Inferior parietal cortex (tissue), 1 donor: ENCODE measurements at regions not wholly inside any gene's neighbourhood (a gene's known extent, or its start where the extent isn't known, plus 50 kb on each side); places are given as distances from the start of the nearest gene placed in this dataset.

ENCODE experiments used
- DNase-seq: peaks from one replicate; pipeline ENCODE4 v3.0.0-alpha.2; 2016; ENCODE audit errors: extremely low spot score

DNA sequence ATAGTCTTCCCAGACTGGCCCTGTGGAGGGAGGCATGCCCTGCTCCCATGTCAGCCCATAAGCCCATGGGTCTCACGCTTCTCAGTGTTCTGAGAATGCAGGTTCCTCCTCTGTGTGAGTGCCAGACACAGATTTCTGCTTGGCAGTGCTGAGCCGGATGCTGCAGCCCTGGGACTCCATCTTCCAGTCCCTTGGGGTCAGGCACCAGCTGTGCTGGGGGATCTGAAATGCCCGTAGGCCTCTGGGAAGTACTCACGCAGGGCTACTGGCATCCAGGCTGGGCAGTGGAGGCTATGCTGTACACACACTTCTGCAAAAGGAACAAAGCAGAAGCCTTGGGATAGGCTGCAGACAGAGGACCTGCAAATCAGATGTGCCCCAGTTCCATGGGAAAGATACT lies 1944.6 kb downstream of the EFNA5 start:
- no peak for DNase-seq

DNA sequence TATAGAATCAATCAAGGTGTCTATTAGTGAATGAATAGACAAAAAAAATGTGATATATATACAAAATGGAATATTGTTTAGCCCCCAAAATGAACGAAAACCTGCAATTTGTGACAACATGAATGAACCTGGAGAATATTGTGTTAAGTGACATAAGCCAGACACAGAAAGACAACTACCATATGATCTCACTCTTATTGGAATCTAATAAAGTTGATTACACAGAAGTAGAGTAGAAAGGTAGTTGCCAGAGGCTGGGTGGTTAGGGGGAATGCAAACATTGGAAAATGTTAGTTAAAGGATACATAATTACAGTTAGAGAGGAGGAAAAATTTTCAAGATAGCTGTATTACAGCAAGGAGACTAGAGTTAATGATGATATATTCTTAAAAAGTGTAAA lies 1962.3 kb downstream of the EFNA5 start:
- DNase-seq = no peak

DNA sequence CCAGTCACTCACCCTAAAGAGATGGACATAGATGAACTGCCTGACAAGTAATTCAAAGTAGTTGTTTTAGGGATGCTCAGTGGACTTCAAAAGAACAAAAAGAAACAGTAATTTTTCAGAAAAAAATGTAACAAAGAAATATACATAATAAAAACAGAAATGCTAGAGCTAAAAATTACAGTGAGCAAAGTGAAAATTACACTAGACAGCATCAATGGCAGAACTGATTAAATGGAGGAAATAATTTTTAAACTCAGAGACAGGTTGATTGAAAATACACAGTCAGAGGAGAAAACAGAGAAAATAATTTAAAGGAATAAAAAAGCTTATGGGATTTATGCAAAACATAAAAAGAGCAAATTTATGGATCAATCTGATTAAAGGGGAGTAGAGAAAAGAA lies 1968.4 kb downstream of the EFNA5 start:
- DNase-seq = no peak

DNA sequence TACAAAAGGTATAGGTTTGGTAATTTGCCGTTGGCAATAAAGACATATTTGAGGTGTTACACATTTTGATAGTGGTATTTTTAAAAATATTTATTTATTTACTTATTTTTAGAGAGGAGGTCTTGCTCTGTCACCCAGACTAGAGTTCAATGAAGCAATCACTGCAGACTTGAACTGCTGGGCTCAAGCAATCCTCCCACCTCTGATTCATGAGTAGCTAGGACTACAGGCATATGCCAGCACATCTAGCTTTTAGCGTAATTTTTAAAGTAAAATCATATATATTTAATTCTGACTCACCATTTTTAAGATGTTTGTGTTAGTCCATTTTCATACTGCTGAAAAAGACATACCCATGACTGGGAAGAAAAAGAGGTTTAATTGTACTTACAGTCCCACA lies 1974.3 kb downstream of the EFNA5 start:
- no peak for DNase-seq

DNA sequence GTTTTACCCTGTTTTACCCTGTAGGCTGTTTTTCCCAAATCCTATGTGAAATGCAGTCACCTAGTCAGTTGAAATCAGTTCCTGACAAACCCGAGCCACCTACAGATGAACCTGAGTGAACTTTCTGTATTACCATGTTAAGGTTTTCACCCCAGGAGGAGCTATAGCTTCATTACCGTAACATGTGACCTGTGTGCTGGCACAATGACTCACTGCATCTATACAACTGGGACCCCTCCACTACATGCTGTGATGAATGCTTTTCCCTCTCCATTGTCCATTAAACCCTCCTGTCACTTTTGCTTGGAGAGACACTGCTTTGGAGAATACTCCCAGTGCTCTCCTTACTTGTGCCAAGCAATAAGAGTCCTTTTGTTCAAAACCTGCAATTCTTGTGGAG lies 1974.8 kb downstream of the EFNA5 start:
- no peak for DNase-seq

DNA sequence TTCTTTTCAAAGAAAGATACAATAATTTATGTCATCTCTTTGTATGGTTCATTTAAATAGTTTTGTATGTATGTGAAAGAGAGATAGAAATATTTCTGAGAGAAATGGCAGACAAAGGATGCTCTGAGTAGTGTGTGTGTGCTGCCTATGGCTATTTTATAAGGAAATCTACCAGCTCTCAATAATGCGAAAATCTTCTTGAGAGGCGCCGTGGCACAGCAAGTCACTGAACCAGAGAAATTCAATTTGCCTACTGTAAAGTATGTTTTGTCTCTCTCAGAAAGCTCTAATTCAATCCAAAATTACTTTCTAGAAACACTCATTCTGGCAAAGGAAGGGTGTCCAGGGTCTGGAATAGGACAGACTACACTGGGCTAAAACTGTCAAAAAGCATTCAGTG lies 1981.1 kb downstream of the EFNA5 start:
- no peak for DNase-seq

DNA sequence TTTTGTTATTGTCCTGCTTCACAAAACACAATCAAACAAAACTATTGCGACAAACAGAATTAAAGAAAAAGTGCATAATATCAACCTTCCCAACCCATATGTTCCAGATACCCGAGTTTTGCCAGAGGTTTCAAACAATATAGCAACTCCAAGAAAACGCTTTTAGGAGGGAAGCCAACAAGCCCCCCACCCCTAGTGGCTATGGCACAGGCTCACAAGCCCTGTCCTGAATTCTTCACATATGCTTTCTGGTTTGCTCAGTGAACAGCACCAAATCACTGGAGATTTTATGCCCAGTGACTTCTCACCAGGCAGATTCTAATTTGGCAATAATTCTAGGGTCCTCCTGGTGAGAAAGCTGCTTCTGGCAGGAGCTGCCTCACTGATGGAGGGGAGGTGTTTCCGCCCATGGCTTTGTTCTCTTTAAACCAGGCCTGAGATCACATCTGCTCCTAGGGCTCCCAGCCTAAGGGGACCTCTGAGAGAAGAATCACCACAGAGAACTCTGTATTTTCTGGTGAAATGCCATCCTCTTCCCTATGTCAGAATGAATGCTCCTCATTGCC lies 1982.4 kb downstream of the EFNA5 start:
- no peak for DNase-seq

DNA sequence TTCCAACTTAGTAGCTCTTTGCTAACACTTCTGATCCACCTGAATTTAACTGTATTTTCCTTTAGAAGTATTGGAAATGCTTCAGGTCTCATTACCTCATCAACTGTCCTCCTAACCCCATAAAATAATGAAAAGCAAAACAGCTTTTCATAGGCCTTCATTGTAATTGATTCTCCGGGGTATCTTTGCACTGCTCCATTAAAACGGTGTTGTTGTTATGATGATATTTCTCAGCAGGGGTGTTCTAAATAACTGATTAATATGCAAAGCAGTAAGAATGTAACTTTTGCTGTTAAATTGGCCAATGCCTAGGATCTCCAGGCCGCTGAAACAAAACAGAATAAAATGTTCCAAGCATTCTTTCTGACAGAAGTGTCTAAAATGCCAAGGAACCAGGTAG lies 1983.2 kb downstream of the EFNA5 start:
- no peak for DNase-seq

DNA sequence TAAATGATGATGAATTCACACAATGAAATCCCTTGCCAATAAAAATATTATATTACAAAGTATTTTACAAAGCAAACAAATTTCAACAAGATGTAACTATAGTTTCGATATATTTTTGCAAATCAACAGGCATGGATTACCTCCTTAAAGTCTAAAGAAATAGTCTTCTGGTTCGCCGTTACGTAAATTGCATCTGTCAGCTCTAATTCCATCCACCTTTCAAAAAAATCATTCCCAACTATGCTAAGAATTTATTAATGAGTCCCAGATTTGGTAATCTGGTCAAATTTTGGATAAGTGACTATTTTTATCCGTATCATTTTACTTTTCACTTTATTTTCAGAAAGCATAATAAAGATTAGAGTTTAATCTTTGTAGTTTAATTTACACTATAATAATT lies 1984.9 kb downstream of the EFNA5 start:
- no peak for DNase-seq

DNA sequence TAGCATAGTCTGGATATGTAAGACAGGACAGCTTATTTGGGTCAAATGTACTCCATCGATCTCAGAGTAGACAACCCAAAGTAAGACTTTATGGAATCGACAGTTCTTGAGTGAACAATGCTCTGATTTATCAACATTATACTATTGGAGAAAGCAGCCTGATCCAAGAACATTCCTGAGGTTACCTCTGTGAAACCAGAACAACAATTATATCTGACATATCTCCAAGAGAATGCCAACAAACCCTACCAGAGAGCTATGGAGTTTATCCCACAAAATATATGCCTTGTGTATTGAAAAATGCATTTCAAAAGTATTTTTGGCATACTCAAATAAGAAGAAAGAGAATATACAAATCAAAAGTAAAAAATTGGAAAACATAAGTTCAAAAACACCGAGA lies 1985.9 kb downstream of the EFNA5 start:
- DNase-seq = no peak

DNA sequence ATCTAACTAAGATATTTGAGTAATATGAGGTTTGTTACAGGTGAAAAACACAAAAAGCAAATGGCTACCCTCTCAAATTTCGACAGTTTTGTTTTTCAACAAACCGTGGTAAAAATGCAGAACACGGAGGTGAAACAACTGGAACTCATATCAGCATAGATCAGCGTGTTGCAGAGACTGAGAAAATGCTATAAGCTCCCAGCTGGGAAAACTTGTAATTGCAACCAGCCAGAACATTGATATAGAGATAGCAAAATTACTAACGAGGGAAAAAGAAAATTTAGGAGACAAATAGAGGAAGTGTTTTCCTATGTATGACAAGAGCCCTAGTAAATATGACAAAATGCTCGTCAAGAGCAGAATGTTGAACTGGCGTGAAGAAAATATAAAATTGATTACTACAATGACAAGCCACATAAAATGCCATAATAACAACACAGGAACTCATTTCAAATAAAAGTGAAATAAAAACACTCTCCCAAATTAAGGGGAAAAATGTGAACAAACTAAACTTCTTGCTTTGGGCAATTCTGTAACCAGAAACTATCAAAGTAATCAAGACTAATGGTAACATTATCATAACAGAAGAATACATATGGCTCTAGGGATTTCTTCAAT lies 1989.8 kb downstream of the EFNA5 start:
- DNase-seq = no peak

DNA sequence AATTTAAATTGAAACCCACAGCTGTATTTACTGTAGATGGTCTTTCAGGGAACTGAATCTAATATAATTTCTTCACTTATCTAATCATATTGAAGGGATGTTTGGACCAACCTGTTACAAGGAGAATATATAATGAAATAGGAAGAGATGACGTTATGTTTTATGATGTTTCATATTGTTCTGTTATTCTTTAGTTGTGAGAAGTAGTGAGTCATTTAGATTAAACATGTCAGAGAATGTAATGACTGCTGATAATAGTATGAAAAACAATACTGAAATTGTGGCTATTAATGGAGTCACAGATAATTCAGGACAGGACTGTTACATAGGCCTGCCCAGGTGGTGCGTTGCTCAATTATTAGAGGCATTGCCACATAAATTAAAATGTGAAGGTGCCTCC lies 1993.4 kb downstream of the EFNA5 start:
- DNase-seq = no peak

DNA sequence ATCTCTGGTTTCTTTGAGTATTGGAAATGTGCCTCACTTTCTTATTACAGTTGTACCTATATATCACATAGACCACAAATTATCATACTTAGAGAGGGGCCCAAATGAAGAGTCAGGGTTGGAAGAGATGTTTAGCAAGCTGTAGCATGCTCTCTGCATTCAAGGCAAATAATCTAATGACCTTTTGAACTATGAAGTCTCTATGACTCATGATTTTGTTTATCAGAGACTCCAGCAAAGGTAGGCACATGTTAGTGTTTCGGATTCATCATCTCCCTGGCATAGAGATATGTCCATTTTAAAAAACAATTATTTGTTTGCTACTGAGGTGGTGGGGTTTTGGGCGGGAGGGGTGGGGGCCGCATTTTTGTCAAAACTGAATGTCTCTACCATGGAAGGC lies 2000.1 kb downstream of the EFNA5 start:
- DNase-seq = no peak

DNA sequence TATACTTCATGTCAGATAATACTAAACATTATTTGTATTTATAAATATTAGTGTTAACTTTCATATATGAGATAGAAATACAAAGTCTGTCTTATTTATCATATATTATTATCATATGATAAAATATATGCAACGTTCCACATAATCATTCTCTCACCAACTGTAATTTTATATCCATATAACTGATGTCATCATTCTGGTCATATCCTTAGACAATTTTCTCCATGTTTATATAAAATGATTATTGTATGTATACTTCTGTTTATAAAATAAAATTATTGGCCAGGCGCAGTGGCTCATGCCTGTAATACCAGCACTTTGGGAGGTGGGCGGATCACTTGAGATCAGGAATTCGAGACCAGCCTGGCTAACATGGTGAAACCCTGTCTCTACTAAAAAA lies 2007.1 kb downstream of the EFNA5 start:
- no peak for DNase-seq

DNA sequence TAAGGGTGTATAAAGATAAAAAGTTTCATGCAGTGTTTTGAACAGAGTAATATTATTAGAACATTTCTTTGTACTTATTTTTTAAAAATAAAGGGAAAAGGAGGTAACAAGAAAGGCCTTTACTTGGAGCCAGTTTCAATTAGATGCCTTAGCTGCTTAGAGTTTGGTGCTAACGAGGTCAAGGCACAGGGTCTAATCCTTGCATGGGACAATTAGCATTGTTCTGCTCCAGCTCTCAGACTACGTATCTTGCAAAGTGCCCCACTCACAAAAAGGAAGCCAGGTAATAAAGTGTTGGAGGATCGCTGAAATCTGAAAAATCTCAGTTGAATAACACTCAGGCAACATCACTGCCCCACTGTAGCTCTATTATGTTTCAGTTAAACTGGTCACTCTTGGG lies 2011.3 kb downstream of the EFNA5 start:
- DNase-seq = no peak

DNA sequence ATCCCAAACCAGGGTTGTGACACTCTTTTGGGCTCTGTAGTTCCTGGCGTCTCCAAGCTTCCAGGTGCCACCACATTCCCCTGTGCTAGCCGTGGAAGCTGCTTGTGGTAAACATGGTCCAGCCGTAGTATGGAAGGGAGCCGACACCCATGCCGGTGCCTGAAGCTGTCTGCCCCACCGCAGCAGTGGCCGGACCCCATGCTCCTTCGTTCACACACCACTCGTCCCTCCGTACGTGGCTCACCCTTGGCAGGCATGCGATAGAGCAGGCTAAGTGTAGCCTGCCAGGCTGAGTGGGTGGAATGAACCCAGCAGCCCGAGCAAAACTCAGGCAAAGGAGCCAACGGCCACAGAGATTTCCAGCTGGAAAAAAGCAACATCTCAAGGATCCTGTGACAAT lies 2030.4 kb downstream of the EFNA5 start:
- DNase-seq = no peak

DNA sequence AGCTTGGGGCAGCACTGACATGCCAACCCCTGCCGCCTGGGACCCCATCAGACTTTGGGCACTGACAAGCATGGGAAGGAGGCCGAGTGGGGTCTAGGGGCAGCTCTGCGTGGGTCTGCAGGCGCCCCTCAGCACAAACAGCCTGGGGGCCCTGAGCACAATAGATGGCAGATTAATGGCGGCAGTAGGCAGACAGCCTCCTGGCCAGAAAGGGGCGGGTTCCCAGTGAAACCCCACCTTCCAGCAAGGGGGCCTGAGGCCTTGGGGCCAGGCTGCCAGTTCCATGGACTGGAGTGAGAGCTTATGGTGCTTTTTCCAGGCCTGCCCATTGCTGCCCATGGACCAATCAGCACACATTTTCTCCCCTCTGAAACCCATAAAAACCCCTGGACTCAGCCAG lies 2031.2 kb downstream of the EFNA5 start:
- no peak for DNase-seq

DNA sequence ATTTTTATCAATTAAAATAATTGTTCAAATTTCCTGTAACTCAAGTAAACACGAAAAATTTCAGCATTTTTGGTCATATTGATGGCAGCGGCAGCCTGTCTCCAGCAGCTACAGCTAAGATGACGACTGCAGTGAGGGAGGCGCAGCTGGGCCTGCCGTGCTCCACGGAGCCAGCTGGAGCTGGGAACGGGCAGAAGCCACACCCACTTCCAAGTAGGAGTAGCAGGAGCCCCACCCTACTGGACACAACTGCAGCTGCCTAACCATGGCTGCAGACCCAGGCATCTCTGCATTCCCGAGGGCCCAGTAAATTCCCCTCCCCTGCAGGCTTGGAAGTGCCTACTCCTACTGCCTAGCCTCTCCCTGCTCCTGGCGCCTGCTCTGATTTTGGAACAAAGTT lies 2031.7 kb downstream of the EFNA5 start:
- no peak for DNase-seq

DNA sequence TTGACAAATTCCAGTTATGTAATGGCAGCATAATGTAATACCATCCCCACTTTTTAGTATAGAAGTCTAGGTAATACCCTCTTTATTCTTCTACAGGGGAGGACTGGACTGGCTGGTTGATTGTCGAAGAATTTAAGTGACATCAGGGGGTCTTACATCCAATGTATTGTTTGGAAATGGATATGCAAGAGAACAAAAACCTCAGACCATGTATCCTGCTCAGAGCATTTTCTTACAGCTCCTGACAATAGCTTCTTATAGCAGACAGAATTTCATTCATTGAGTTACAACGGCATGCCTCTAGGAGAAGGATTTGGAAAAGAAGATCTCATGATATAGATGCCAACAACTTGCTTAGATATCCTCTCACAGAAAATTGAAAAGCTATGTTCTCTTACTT lies 2032.3 kb downstream of the EFNA5 start:
- no peak for DNase-seq

DNA sequence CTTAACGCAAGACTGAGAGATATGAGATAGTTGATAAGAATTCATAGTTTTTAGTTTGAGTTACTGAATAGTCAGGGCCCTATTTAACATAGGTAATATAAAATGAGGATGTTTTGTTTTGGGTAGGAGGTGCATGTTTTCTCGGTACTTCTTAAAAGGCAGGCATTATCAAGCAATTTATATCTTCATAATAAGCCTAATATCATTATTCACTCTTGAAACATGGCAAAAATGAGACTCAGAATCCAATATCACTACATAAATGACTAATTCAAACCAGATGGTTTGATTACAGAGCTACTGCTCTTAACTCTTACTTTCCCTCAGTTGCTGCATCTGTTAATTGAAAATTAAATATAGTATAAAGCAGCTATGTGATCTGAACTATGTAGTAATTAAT lies 2038.7 kb downstream of the EFNA5 start:
- DNase-seq = no peak

DNA sequence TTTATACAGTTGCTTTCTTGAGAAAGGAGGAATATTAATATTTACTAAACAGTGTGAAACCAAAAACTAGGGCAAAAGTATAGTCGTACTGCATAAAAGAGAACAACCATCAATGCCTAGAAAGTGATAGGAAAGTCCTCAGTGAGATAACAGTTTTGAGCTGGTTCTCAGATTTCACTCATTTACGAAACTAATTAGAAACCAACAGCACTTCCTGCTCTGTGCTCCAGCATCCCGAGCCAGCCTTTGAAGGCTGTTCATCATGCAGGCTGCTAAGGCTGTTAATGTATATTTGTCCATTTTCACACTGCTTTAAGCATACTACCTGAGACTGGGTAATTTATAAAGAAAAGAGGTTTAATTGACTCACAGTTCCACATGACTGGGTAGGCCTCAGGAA lies 2039.9 kb downstream of the EFNA5 start:
- no peak for DNase-seq

DNA sequence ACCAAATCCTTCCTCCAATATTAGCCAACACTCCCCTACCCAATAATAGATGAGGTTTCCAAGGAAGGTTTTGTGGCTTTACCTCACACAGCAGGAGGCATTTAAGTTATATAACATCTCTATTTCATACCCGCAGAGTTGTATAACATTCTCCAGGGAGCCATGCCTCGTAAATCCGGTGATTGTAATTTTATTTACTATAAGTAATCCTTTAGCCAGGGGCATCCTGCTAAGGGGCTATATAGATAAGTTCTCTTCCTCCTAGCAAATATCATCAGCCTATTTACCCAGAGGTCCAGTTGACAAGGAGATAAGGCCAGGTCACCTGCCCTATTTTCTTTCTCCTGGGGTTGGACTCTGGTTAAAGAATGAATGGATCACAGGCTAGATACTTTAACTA lies 2051.0 kb downstream of the EFNA5 start:
- no peak for DNase-seq

DNA sequence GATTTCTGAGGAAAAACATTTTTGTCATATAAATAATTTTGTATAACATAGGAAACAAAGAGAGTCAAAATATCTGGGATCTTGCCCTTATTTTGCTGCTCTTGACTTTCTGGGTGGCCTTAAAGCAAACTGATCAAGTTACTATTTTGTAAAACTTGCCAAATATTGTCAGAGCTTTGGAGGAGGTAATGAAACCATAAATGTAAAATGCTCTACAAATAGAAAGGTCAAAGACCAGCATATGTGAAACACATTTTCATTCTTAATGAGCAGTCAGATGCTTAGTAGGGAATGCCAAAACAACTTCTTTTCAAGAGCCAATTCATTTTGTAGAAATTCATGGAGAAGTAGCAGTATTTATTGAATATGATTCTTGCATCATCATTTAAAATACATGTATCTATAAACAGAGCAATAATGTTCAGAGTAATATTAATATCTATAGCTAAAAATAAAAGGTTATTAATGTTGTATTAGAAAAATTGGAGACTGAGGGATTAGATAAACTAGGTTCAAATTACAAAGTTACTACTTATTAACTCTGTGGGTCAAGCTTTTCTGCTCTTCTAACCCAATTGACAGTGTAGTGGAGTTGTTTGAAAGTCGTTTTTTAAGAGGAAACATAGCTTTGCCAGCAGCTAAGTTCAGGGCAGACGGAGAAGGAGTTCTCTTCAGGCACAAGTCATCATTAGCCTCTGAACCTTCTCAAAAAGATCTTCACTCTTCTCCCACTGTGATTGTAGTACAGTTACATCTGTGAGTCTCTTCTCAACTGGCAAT lies 2053.1 kb downstream of the EFNA5 start:
- DNase-seq = no peak

DNA sequence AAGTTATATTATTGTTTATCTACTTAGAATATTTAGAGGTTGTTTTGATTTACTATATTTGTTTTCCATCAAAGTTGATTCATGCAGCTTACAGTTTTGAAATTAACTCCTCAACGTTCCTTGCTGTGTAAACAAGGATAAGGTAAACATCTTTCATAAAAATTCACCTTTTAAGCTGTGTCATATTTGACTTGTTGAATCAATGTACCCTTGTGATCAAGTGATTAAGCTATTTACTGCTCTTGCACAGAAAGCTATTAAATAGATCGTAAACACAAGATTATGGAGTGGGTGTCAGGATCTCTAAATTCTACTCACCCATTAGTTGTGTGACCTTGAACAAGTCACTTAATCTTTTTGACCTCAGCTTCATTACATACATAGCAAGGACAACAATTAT lies 2054.0 kb upstream of the NUDT12 start:
- DNase-seq = no peak
